IMR-90 (cell line): ENCODE measurements at regions not wholly inside any gene's neighbourhood (a gene's known extent, or its start where the extent isn't known, plus 50 kb on each side); places are given as distances from the start of the nearest gene placed in this dataset.

ENCODE experiments used
- ATAC-seq: fragments of 200-7000 bp; cut with Tn5 transposase; 2 replicates; pipeline ENCODE4 v1.9.1; 2020; ENCODE audit warnings: low read depth, mild to moderate bottlenecking, moderate library complexity
- BruUV-seq: library from RNA; stranded (reverse); fragments of 400-500 nt; replicated peaks from 2 replicates; lab custom pipeline; 2021; lab: Mats Ljungman, UMichigan
- CTCF ChIA-PET: fragments of 300-600 bp; formaldehyde crosslinking; extraction: SDS; loops from one replicate; lab custom pipeline; 2021; ENCODE audit warnings: antibody characterized with exemption; lab: Yijun Ruan, JAX
- POLR2A ChIA-PET: fragments of 300-600 bp; sonication (Branson Sonifier 250); formaldehyde crosslinking; loops from one replicate; lab custom pipeline; 2022; ENCODE audit warnings: antibody characterized with exemption; ENCODE audit not compliant: unreplicated experiment; lab: Charles Lee
- DNase-seq: peaks from one replicate; pipeline ENCODE4 v3.0.0; 2013
- H2AFZ ChIP-seq: replicated peaks from 2 replicates; pipeline ENCODE3; 2013; ENCODE audit warnings: low read length, mild to moderate bottlenecking; ENCODE audit not compliant: poor library complexity
- H2AK5ac ChIP-seq: 2 replicates; pipeline ENCODE4 v1.6.1; 2013; ENCODE audit warnings: low read depth, low read length, inconsistent platforms
- H2AK9ac ChIP-seq: replicated peaks from 2 replicates; pipeline ENCODE3; 2013; ENCODE audit warnings: mild to moderate bottlenecking, low read depth, low read length, moderate library complexity; ENCODE audit not compliant: poor library complexity
- H2BK120ac ChIP-seq: 2 replicates; pipeline ENCODE4 v1.6.1; 2013; ENCODE audit warnings: low read depth, low read length, inconsistent platforms
- H2BK15ac ChIP-seq: 3 replicates; pipeline ENCODE4 v1.6.1; 2013; ENCODE audit warnings: low read depth, low read length, inconsistent platforms
- H2BK20ac ChIP-seq: 2 replicates; pipeline ENCODE4 v1.6.1; 2013; ENCODE audit warnings: low read depth, mild to moderate bottlenecking, inconsistent platforms, low read length, moderate library complexity
- H2BK5ac ChIP-seq: 2 replicates; pipeline ENCODE4 v1.6.1; 2013; ENCODE audit warnings: mild to moderate bottlenecking, low read depth, low read length, inconsistent platforms; ENCODE audit not compliant: poor library complexity, severe bottlenecking
- H3K14ac ChIP-seq: replicated peaks from 2 replicates; pipeline ENCODE4 v1.6.1; 2013; ENCODE audit warnings: low read depth, low read length, inconsistent platforms
- H3K18ac ChIP-seq: 2 replicates; pipeline ENCODE4 v1.6.1; 2013; ENCODE audit warnings: low read depth, low read length, control low read depth
- H3K23ac ChIP-seq: 2 replicates; pipeline ENCODE4 v1.6.1; 2013; ENCODE audit warnings: low read depth, low read length, inconsistent platforms
- H3K27ac ChIP-seq: 2 replicates; pipeline ENCODE4 v1.5.1; 2013; ENCODE audit warnings: mild to moderate bottlenecking, control low read depth, low read length; ENCODE audit not compliant: insufficient read depth
- H3K27me3 ChIP-seq: 2 replicates; pipeline ENCODE4 v1.6.1; 2013; ENCODE audit warnings: low read length; ENCODE audit not compliant: control insufficient read depth, insufficient read depth
- H3K36me3 ChIP-seq: 2 replicates; pipeline ENCODE4 v1.6.1; 2013; ENCODE audit warnings: low read length, mixed read lengths; ENCODE audit not compliant: control insufficient read depth, insufficient read depth
- H3K4ac ChIP-seq: 2 replicates; pipeline ENCODE4 v1.6.1; 2013; ENCODE audit warnings: low read depth, low read length, inconsistent platforms
- H3K4me1 ChIP-seq: 2 replicates; pipeline ENCODE4 v1.6.1; 2013; ENCODE audit warnings: low read length, mixed read lengths; ENCODE audit not compliant: control insufficient read depth, insufficient read depth
- H3K4me2 ChIP-seq: 2 replicates; pipeline ENCODE4 v1.6.1; 2013; ENCODE audit warnings: low read depth, mild to moderate bottlenecking, control low read depth, low read length, moderate library complexity
- H3K4me3 ChIP-seq: 2 replicates; pipeline ENCODE4 v1.5.1; 2013; ENCODE audit warnings: low read depth, mild to moderate bottlenecking, control low read depth, low read length, moderate library complexity; ENCODE audit not compliant: insufficient read depth
- H3K56ac ChIP-seq: 2 replicates; pipeline ENCODE4 v1.6.1; 2013; ENCODE audit warnings: low read length, inconsistent platforms; ENCODE audit not compliant: insufficient read depth; ENCODE audit errors: extremely low read depth
- H3K79me1 ChIP-seq, 2 experiments: 2 replicates each; pipeline ENCODE4 v1.6.1; 2013; ENCODE audit warnings: low read length in 2 of 2, inconsistent platforms in 1 of 2, low read depth in 1 of 2
- H3K9ac ChIP-seq: 2 replicates; pipeline ENCODE4 v1.6.1; 2013; ENCODE audit warnings: low read depth, low read length, control low read depth
- H3K9me1 ChIP-seq: 2 replicates; pipeline ENCODE4 v1.6.1; 2013; ENCODE audit warnings: low read length, inconsistent platforms; ENCODE audit not compliant: insufficient read depth
- H3K9me3 ChIP-seq: 2 replicates; pipeline ENCODE4 v1.6.1; 2013; ENCODE audit warnings: low read length; ENCODE audit not compliant: control insufficient read depth, insufficient read depth
- H4K20me1 ChIP-seq: 2 replicates; pipeline ENCODE4 v1.6.1; 2013; ENCODE audit warnings: low read length, inconsistent platforms; ENCODE audit not compliant: insufficient read depth
- H4K5ac ChIP-seq: 2 replicates; pipeline ENCODE4 v1.6.1; 2013; ENCODE audit warnings: mild to moderate bottlenecking, low read depth, low read length, control low read depth
- H4K8ac ChIP-seq, 2 experiments: 2 replicates each; pipeline ENCODE4 v1.6.1; 2013; ENCODE audit warnings: low read depth in 2 of 2, low read length in 2 of 2, control low read depth in 1 of 2, inconsistent platforms in 1 of 2
- H4K91ac ChIP-seq: 2 replicates; pipeline ENCODE4 v1.6.1; 2013; ENCODE audit warnings: low read depth, low read length, inconsistent platforms; ENCODE audit not compliant: insufficient read depth
- BHLHE40 ChIP-seq: fragments of 150-350 bp; IDR thresholded peaks from 2 replicates; pipeline ENCODE4 v1.6.1; 2016; ENCODE audit warnings: mild to moderate bottlenecking, low read depth, low read length
- CEBPB ChIP-seq: IDR thresholded peaks from 2 replicates; pipeline ENCODE4 v1.6.1; 2012; ENCODE audit warnings: low read depth, low read length, improper control_type of control experiment
- CTCF ChIP-seq: conservative IDR thresholded peaks from 2 replicates; pipeline ENCODE4 v1.5.1; 2012; ENCODE audit warnings: mild to moderate bottlenecking, low read depth, low read length, improper control_type of control experiment
- FOS ChIP-seq: fragments of 150-350 bp; IDR thresholded peaks from 2 replicates; pipeline ENCODE4 v1.6.1; 2016; ENCODE audit warnings: low read depth, low read length
- NFE2L2 ChIP-seq: fragments of 150-350 bp; IDR thresholded peaks from 2 replicates; pipeline ENCODE4 v1.6.1; 2016; ENCODE audit warnings: low read depth, mild to moderate bottlenecking, low read length
- POLR2A ChIP-seq: IDR thresholded peaks from 2 replicates; pipeline ENCODE4 v1.6.1; 2012; ENCODE audit warnings: mild to moderate bottlenecking, low read depth, low read length
- SMC3 ChIP-seq: fragments of 150-350 bp; IDR thresholded peaks from 2 replicates; pipeline ENCODE4 v1.6.1; 2016; ENCODE audit warnings: low read depth, mild to moderate bottlenecking, antibody characterized with exemption, low read length, moderate library complexity
- USF2 ChIP-seq: fragments of 150-350 bp; IDR thresholded peaks from 2 replicates; pipeline ENCODE4 v1.6.1; 2017; ENCODE audit warnings: mild to moderate bottlenecking, antibody characterized with exemption, low read length, low read depth
- WGBS, 2 experiments: methylation state at CpG; one replicate each; pipeline versions ENCODE4 v1.1.5 to v1.1.7; 2013; ENCODE audit warnings: missing lambda C conversion rate in 2 of 2; ENCODE audit not compliant: insufficient read length in 1 of 2; ENCODE audit errors: extremely low coverage in 2 of 2; 5-methylcytosine and 5-hydroxymethylcytosine counted together
- dilution Hi-C: fragments of 300-500 bp; cut with HindIII; formaldehyde crosslinking; loops from one replicate; pipeline ENCODE4 v1.14.3; 2018; ENCODE audit warnings: low sequenced_read_pairs; ENCODE audit not compliant: unreplicated experiment
- in situ Hi-C: fragments of 300-500 bp; cut with MboI; formaldehyde crosslinking; loops from 3 replicates; pipeline ENCODE4 v1.14.3; 2019; ENCODE audit warnings: low sequenced_read_pairs, inconsistent platforms, mixed read lengths
- intact Hi-C: fragments of 100-400 bp; cut with micrococcal nuclease; formaldehyde crosslinking; loops from 2 replicates; pipeline ENCODE4 v1.10.0; 2022

- Histone ChIP-seq H4K5ac (no peak overlapping the region), H2BK15ac (no peak overlapping the region), H3K4me1 (no peaks in the 10 kb centered on the region), H2BK5ac (no peak overlapping the region), H3K79me1 (no peaks in the 10 kb centered on the region), H3K27me3 (no peaks in the 10 kb centered on the region), H3K9me3 (peaks cover 11% of the 10 kb centered on the region), H3K14ac (no peak overlapping the region), H3K4me3 (no peak overlapping the region), H4K91ac (no peak overlapping the region), H4K20me1 (no peaks in the 10 kb centered on the region), H4K8ac (no peak overlapping the region), H3K9me1 (no peaks in the 10 kb centered on the region), H3K4me2 (no peak overlapping the region), H3K4ac (no peak overlapping the region), H2AK9ac (no peak overlapping the region), H3K27ac (no peak overlapping the region), H3K56ac (no peak overlapping the region), H3K36me3 (no peaks in the 10 kb centered on the region), H2BK120ac (no peak overlapping the region), H3K23ac (no peak overlapping the region), H2AK5ac (no peak overlapping the region), H3K9ac (no peak overlapping the region), H3K18ac (no peak overlapping the region), H2BK20ac (no peak overlapping the region), H2AFZ (no peak overlapping the region)
- WGBS, 2 experiments = 0% methylated on average over 1 of the region's 3 CpGs; no CpG with 5 or more reads in 1 of the 2 experiments
- ATAC-seq = no peak
- dilution Hi-C loops = no loop called here
- no TSS peak for BruUV-seq
- in situ Hi-C loops = no loop called here
- intact Hi-C loops = no loop called here
- CTCF ChIA-PET = no interaction called here
- POLR2A ChIA-PET = no interaction called here
- no peak for TF ChIP-seq BHLHE40
- no peak for TF ChIP-seq CTCF
- no peak for TF ChIP-seq CEBPB
- no peak for TF ChIP-seq SMC3
- no peak for TF ChIP-seq NFE2L2
- no peak for TF ChIP-seq FOS
- no peak for TF ChIP-seq POLR2A
- TF ChIP-seq USF2 = no peak
- no peak for DNase-seq
Measured at GRCh38 chr9:1723522-1724015, 291.6 kb upstream of the SMARCA2 start.
